Endothelial cell of umbilical vein (primary cell): ENCODE measurements at regions not wholly inside any gene's neighbourhood (a gene's known extent, or its start where the extent isn't known, plus 50 kb on each side); places are given as distances from the start of the nearest gene placed in this dataset.

Source experiments
- BruUV-seq: library from RNA; stranded (reverse); fragments of 400-500 nt; replicated peaks from 2 replicates; lab custom pipeline; 2021; lab: Mats Ljungman, UMichigan
- CTCF ChIA-PET: fragments of 300-600, 350-600 bp; sonication (Branson Sonifier 250); formaldehyde crosslinking; loops from one replicate; lab custom pipeline; 2021; ENCODE audit warnings: antibody characterized with exemption, inconsistent platforms; lab: Charles Lee
- POLR2A ChIA-PET: fragments of 300-600, 350-600 bp; sonication (Branson Sonifier 250); formaldehyde crosslinking; loops from one replicate; lab custom pipeline; 2021; ENCODE audit warnings: antibody characterized with exemption, inconsistent platforms; lab: Charles Lee
- DNase-seq: peaks from one replicate; pipeline ENCODE4 v3.0.0-alpha.2; 2011; ENCODE audit warnings: low read depth, low spot score
- FAIRE-seq: peaks from 2 replicates; lab custom pipeline; 2011; peaks lifted over from hg19 to GRCh38; lab: Jason Lieb, UNC
- H2AFZ ChIP-seq: 2 replicates; pipeline ENCODE4 v1.6.0; 2012; ENCODE audit warnings: low read depth, low read length, control low read depth, inconsistent platforms
- H3K27ac ChIP-seq: 2 replicates; pipeline ENCODE4 v1.5.1; 2011; ENCODE audit warnings: low read depth, mild to moderate bottlenecking, control low read depth, low read length, moderate library complexity; ENCODE audit not compliant: insufficient read depth
- H3K27me3 ChIP-seq, 2 experiments: 2 replicates each; pipeline versions ENCODE4 v1.6.0 to v1.6.1; 2011; ENCODE audit warnings: low read length in 2 of 2, mixed read lengths in 1 of 2; ENCODE audit not compliant: control insufficient read depth in 2 of 2, insufficient read depth in 2 of 2
- H3K36me3 ChIP-seq, 2 experiments: 2 replicates in 1 of 2; 3 replicates in 1 of 2; pipeline ENCODE4 v1.5.1; 2011; ENCODE audit warnings: low read length in 2 of 2, mild to moderate bottlenecking in 1 of 2, moderate library complexity in 1 of 2; ENCODE audit not compliant: control insufficient read depth in 2 of 2, insufficient read depth in 2 of 2; ENCODE audit errors: extremely low read depth in 1 of 2
- H3K4me1 ChIP-seq: 3 replicates; pipeline ENCODE4 v1.5.1; 2011; ENCODE audit warnings: mild to moderate bottlenecking, low read length; ENCODE audit not compliant: control insufficient read depth, insufficient read depth; ENCODE audit errors: extremely low read depth
- H3K4me2 ChIP-seq: 2 replicates; pipeline ENCODE4 v1.6.1; 2011; ENCODE audit warnings: low read length, control low read depth, mixed read lengths; ENCODE audit not compliant: insufficient read depth
- H3K4me3 ChIP-seq, 3 experiments: fragments of 200-600 bp in 1 of 3; sonication (generic), shearing (Covaris generic) in 1 of 3; replicated peaks in 1 of 3; 2 replicates each; pipeline ENCODE4 v1.5.1; 2011 to 2016; ENCODE audit warnings: control low read depth in 3 of 3, low read length in 3 of 3, mild to moderate bottlenecking in 2 of 3, inconsistent platforms in 1 of 3, low read depth in 1 of 3, moderate library complexity in 1 of 3; ENCODE audit not compliant: insufficient read depth in 1 of 3
- H3K79me2 ChIP-seq: 2 replicates; pipeline ENCODE4 v1.6.0; 2012; ENCODE audit warnings: low read length, inconsistent platforms; ENCODE audit not compliant: control insufficient read depth, insufficient read depth
- H3K9ac ChIP-seq: replicated peaks from 2 replicates; pipeline ENCODE3; 2011; ENCODE audit warnings: low read length, control low read depth; ENCODE audit not compliant: insufficient read depth; ENCODE audit errors: extremely low read depth
- H3K9me1 ChIP-seq: replicated peaks from 3 replicates; pipeline ENCODE4 v1.6.0; 2011; ENCODE audit warnings: mild to moderate bottlenecking, low read length; ENCODE audit not compliant: control insufficient read depth, insufficient read depth; ENCODE audit errors: extremely low read depth
- H3K9me3 ChIP-seq: replicated peaks from 2 replicates; pipeline ENCODE4 v1.5.1; 2012; ENCODE audit warnings: low read length, inconsistent platforms; ENCODE audit not compliant: control insufficient read depth, insufficient read depth
- H4K20me1 ChIP-seq: replicated peaks from 2 replicates; pipeline ENCODE3; 2011; ENCODE audit warnings: mild to moderate bottlenecking, low read length; ENCODE audit not compliant: control insufficient read depth, insufficient read depth; ENCODE audit errors: extremely low read depth
- CTCF ChIP-seq, 2 donors: IDR thresholded peaks; 1 replicate in 1 of 2; 2 replicates in 1 of 2; pipeline ENCODE4 v1.5.1; 2011; ENCODE audit warnings: low read length in 2 of 2, mild to moderate bottlenecking in 2 of 2, moderate library complexity in 2 of 2, control low read depth in 1 of 2, inconsistent platforms in 1 of 2, low read depth in 1 of 2; ENCODE audit not compliant: insufficient read depth in 1 of 2; ENCODE audit errors: extremely low read depth in 1 of 2
- EZH2 ChIP-seq: IDR thresholded peaks from 2 replicates; pipeline ENCODE4 v1.6.1; 2012; ENCODE audit warnings: borderline replicate concordance, low read depth, mild to moderate bottlenecking, moderate library complexity, low read length, inconsistent platforms; ENCODE audit not compliant: severe bottlenecking
- FOS ChIP-seq: IDR thresholded peaks from 2 replicates; pipeline ENCODE4 v1.6.1; 2011; ENCODE audit warnings: mild to moderate bottlenecking, low read length, moderate library complexity, borderline replicate concordance; ENCODE audit not compliant: insufficient read depth
- GATA2 ChIP-seq: IDR thresholded peaks from 2 replicates; pipeline ENCODE4 v1.7.0; 2011; ENCODE audit warnings: low read depth, mild to moderate bottlenecking, moderate library complexity, mixed read lengths, low read length; ENCODE audit not compliant: insufficient read length, insufficient read depth
- JUN ChIP-seq: IDR thresholded peaks from 2 replicates; pipeline ENCODE4 v1.6.1; 2011; ENCODE audit warnings: borderline replicate concordance, low read depth; ENCODE audit not compliant: insufficient read length, insufficient read depth
- MAX ChIP-seq: IDR thresholded peaks from 2 replicates; pipeline ENCODE4 v1.6.1; 2011; ENCODE audit not compliant: insufficient read depth, insufficient read length
- MYC ChIP-seq: IDR thresholded peaks from one replicate; pipeline ENCODE4 v1.6.1; 2011; ENCODE audit warnings: mild to moderate bottlenecking, low read depth, low read length
- POLR2A ChIP-seq: IDR thresholded peaks from 2 replicates; pipeline ENCODE4 v1.6.1; 2012; ENCODE audit warnings: low read depth, mild to moderate bottlenecking, control low read depth, low read length
- POLR2AphosphoS5 ChIP-seq: IDR thresholded peaks from 2 replicates; pipeline ENCODE4 v1.6.1; 2012; ENCODE audit warnings: low read depth, mild to moderate bottlenecking, control low read depth, low read length, moderate library complexity; ENCODE audit not compliant: insufficient read depth
- dilution Hi-C: fragments of 300-500 bp; cut with MboI; formaldehyde crosslinking; loops from one replicate; pipeline ENCODE4 v1.15.0; 2019; ENCODE audit warnings: low sequenced_read_pairs; ENCODE audit not compliant: extremely low pct_ligation_motif_present
- intact Hi-C: fragments of 100-400 bp; cut with micrococcal nuclease; formaldehyde crosslinking; loops from one replicate; pipeline ENCODE4 v1.10.0; 2022

- no peak for FAIRE-seq
- TF ChIP-seq MAX (no peak), CTCF (IDR thresholded peaks at IDR 0.05; ENCODE audit: extremely low read depth in 1 of 2, insufficient read depth in 1 of 2, low read depth in 1 of 2, low read length in 2 of 2) (no peak), GATA2 (no peak), POLR2A (no peak), POLR2AphosphoS5 (no peak), FOS (no peak), MYC (no peak), JUN (no peak), EZH2 (no peak)
- H3K4me2 ChIP-seq: no peak overlapping the region
- DNase-seq: no peak
- ChIA-PET CTCF (no interaction called here), POLR2A (no interaction called here)
- dilution Hi-C loops (no loop called here), intact Hi-C loops (no loop called here)
- no peaks in the 10 kb centered on the region for H3K27me3 ChIP-seq
- no peak overlapping the region for H3K4me3 ChIP-seq
- no peaks in the 10 kb centered on the region for H3K9me1 ChIP-seq
- H3K27ac ChIP-seq: no peak overlapping the region
- no TSS peak for BruUV-seq
- no peaks in the 10 kb centered on the region for H4K20me1 ChIP-seq
- no peaks in the 10 kb centered on the region for H3K36me3 ChIP-seq
- H3K79me2 ChIP-seq: no peaks in the 10 kb centered on the region
- no peak overlapping the region for H3K9ac ChIP-seq
- no peaks in the 10 kb centered on the region for H3K9me3 ChIP-seq
- no peak overlapping the region for H2AFZ ChIP-seq
- H3K4me1 ChIP-seq: no peaks in the 10 kb centered on the region
Measured at GRCh38 chr17:77558846-77559626, 399.5 kb upstream of the TNRC6C start.
